ENCODE measurements at regions not wholly inside any gene's neighbourhood (a gene's known extent, or its start where the extent isn't known, plus 50 kb on each side); places are given as distances from the start of the nearest gene placed in this dataset.
"Not testable (repeated sequence)": the region's sequence is repeated elsewhere in the genome, so short reads cannot be mapped to it uniquely, and the experiment has no call there.

- H3K4me3 ChIP-seq (ENCODE audit: control insufficient read depth, low read depth, low read length), result no peak overlapping the region
- no peak for DNase-seq (ENCODE audit: low read depth)
- TF ChIP-seq, protein P1, sequence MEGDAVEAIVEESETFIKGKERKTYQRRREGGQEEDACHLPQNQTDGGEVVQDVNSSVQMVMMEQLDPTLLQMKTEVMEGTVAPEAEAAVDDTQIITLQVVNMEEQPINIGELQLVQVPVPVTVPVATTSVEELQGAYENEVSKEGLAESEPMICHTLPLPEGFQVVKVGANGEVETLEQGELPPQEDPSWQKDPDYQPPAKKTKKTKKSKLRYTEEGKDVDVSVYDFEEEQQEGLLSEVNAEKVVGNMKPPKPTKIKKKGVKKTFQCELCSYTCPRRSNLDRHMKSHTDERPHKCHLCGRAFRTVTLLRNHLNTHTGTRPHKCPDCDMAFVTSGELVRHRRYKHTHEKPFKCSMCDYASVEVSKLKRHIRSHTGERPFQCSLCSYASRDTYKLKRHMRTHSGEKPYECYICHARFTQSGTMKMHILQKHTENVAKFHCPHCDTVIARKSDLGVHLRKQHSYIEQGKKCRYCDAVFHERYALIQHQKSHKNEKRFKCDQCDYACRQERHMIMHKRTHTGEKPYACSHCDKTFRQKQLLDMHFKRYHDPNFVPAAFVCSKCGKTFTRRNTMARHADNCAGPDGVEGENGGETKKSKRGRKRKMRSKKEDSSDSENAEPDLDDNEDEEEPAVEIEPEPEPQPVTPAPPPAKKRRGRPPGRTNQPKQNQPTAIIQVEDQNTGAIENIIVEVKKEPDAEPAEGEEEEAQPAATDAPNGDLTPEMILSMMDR (conservative IDR thresholded peaks at IDR 0.05; ENCODE audit: control insufficient read depth, insufficient read depth, low read depth, low read length), result no peak
Observed at GRCh38 chr9:31389075-31389474, 995.4 kb upstream of the ACO1 start.

GRCh38 chr9:31390403-31391025 lies 993.9 kb upstream of the ACO1 start:
- no peak for DNase-seq (ENCODE audit: low read depth)
- TF ChIP-seq, protein P1 (conservative IDR thresholded peaks at IDR 0.05; ENCODE audit: control insufficient read depth, insufficient read depth, low read depth, low read length), result no peak
- H3K4me3 ChIP-seq (ENCODE audit: control insufficient read depth, low read depth, low read length), result no peak overlapping the region

- DNase-seq (ENCODE audit: low read depth), result no peak
- H3K4me3 ChIP-seq (ENCODE audit: control insufficient read depth, low read depth, low read length), result no peak overlapping the region
- TF ChIP-seq, protein P1 (conservative IDR thresholded peaks at IDR 0.05; ENCODE audit: control insufficient read depth, insufficient read depth, low read depth, low read length), result no peak
Observed at GRCh38 chr9:31393240-31393639, 991.2 kb upstream of the ACO1 start.

- TF ChIP-seq, protein P1 (conservative IDR thresholded peaks at IDR 0.05; ENCODE audit: control insufficient read depth, insufficient read depth, low read depth, low read length), result no peak
- peak; percentile 1 for DNase-seq (ENCODE audit: low read depth)
- no peak overlapping the region for H3K4me3 ChIP-seq (ENCODE audit: control insufficient read depth, low read depth, low read length)
Observed at GRCh38 chr9:31394015-31394473, 990.4 kb upstream of the ACO1 start.

DNA sequence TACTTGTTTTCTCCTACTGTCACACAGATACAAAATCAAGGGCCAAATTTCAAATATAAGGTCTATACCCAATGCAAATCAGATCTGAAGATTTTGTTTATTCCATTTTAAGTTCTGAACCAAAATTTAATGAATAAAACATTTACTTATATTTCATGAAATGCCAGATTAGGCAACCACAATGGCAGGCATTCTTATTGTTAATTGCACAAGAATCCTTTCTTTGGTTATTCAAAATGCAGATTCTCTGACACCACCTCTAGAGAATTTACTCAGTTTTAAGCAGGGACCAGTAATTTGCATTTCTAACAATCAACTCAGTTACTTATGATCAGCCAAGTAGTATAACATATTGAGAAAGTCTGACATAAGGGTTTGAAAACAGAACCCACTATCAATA lies 972.4 kb upstream of the ACO1 start:
- no peak overlapping the region for H3K4me3 ChIP-seq (ENCODE audit: control insufficient read depth, low read depth, low read length)
- TF ChIP-seq, protein P1 (conservative IDR thresholded peaks at IDR 0.05; ENCODE audit: control insufficient read depth, insufficient read depth, low read depth, low read length), result no peak
- no peak for DNase-seq (ENCODE audit: low read depth)

DNA sequence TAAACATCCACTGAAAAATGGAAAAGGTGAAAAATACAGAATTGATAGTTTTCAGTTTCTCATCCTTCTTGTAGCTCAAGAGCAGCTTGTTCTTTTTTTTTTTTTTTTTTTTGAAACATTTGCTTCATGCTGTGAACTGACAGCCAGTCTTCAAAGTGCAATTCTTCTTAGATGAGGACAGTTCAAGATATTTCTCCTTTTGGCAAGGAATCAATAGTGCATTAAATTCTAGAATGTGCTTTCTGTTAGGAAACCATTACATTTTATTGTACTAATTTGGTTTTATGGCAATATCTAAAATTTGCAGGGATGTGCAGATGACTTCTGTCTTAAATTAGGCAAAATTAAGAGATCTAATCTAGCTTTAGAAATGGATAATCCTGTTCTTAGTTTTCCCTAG lies 969.3 kb upstream of the ACO1 start:
- TF ChIP-seq, protein P1 (conservative IDR thresholded peaks at IDR 0.05; ENCODE audit: control insufficient read depth, insufficient read depth, low read depth, low read length), result no peak
- no peak overlapping the region for H3K4me3 ChIP-seq (ENCODE audit: control insufficient read depth, low read depth, low read length)
- DNase-seq (ENCODE audit: low read depth), result no peak

GRCh38 chr9:31418419-31418818 lies 966.0 kb upstream of the ACO1 start:
- H3K4me3 ChIP-seq (ENCODE audit: control insufficient read depth, low read depth, low read length), result no peak overlapping the region
- TF ChIP-seq, protein P1 (conservative IDR thresholded peaks at IDR 0.05; ENCODE audit: control insufficient read depth, insufficient read depth, low read depth, low read length), result no peak
- no peak for DNase-seq (ENCODE audit: low read depth)

- not testable (repeated sequence) for H3K4me3 ChIP-seq (ENCODE audit: control insufficient read depth, low read depth, low read length); DNase-seq (ENCODE audit: low read depth)
Observed at GRCh38 chr9:31443630-31444457, 940.6 kb upstream of the ACO1 start.
